ENCODE measurements at regions not wholly inside any gene's neighbourhood (a gene's known extent, or its start where the extent isn't known, plus 50 kb on each side); places are given as distances from the start of the nearest gene placed in this dataset.
"Not testable (repeated sequence)": the region's sequence is repeated elsewhere in the genome, so short reads cannot be mapped to it uniquely, and the experiment has no call there.

DNA sequence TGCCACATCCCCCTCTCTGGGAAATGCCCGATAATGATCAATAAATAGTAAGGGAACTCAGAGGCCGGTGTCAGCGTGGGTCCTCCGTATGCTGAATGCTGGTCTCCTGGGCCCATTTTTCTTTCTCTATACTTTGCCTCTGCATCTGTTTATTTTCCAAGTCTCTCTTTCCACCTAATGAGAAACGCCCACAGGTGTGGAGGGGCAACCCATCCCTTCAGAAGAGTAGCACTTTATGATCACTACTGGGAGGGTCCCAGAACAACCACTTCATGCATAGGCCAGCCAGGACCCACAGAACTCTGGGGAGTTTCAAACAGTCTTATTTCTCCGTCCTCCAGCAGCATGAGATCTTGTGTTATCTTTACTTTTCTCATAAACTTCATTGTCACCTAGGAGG lies 100.1 kb downstream of the CEP44 start:
- Mint-ChIP-seq H3K9me3 (no peaks in the 10 kb centered on the region), H3K27ac (no peak overlapping the region), H3K4me3 (no peak overlapping the region), H3K4me1 (no peaks in the 10 kb centered on the region), H3K36me3 (no peaks in the 10 kb centered on the region), H3K27me3 (peaks cover 8% of the 10 kb centered on the region)
- no peak for ATAC-seq

- not testable (repeated sequence) for H3K27me3 Mint-ChIP-seq, H3K4me3 Mint-ChIP-seq, H3K4me1 Mint-ChIP-seq, H3K27ac Mint-ChIP-seq, H3K36me3 Mint-ChIP-seq, H3K9me3 Mint-ChIP-seq, ATAC-seq
Observed at GRCh38 chr4:174382938-174383605, 99.4 kb downstream of the CEP44 start.

Data from stimulated activated memory B cell treated with anti-CD40 and anti-IgM and Interleukin-4, amounts not matched to agents 10 μg/mL and 1 μg/mL and 100 μg/mL, for 72 hours (primary cell).